Testis (tissue), 2 donors: ENCODE measurements at regions not wholly inside any gene's neighbourhood (a gene's known extent, or its start where the extent isn't known, plus 50 kb on each side); places are given as distances from the start of the nearest gene placed in this dataset.

Experiments used
- CTCF ChIP-seq, 3 experiments: fragments of 450-650 bp in 2 of 3; fragments of 200-600 bp in 1 of 3; sonication (generic) in 1 of 3; IDR thresholded peaks; one replicate each; pipeline ENCODE4 v1.5.1; 2016 to 2019; ENCODE audit warnings: antibody characterized with exemption in 3 of 3, mild to moderate bottlenecking in 2 of 3, moderate library complexity in 1 of 3
- POLR2A ChIP-seq: fragments of 450-650 bp; IDR thresholded peaks from one replicate; pipeline ENCODE4 v1.6.1; 2017; ENCODE audit warnings: antibody characterized with exemption, mild to moderate bottlenecking, moderate library complexity

GRCh38 chr5:98064118-98064685, 709.3 kb upstream of the RGMB start:
- no peak for TF ChIP-seq POLR2A
- TF ChIP-seq CTCF (IDR thresholded peaks at IDR 0.05): no peak
